OCI-LY3 (cell line): ENCODE measurements at regions not wholly inside any gene's neighbourhood (a gene's known extent, or its start where the extent isn't known, plus 50 kb on each side); places are given as distances from the start of the nearest gene placed in this dataset.

Experiments
- CTCF ChIP-seq: fragments of 200-600, 300-600 bp; sonication (generic); IDR thresholded peaks from 2 replicates; pipeline ENCODE4 v1.5.1; 2014; ENCODE audit warnings: antibody characterized with exemption, low read length, low read depth
- EZH2phosphoT487 ChIP-seq: fragments of 200-600 bp; shearing (Covaris generic); IDR thresholded peaks from 2 replicates; pipeline ENCODE4 v1.6.1; 2018; ENCODE audit warnings: antibody characterized with exemption, mixed run types, low read depth

- TF ChIP-seq CTCF (no peak), EZH2phosphoT487 (no peak)
Measured at GRCh38 chr21:28144089-28144488, 848.6 kb downstream of the LTN1 start.
